ENCODE measurements at regions not wholly inside any gene's neighbourhood (a gene's known extent, or its start where the extent isn't known, plus 50 kb on each side); places are given as distances from the start of the nearest gene placed in this dataset.
"Not testable (repeated sequence)": the region's sequence is repeated elsewhere in the genome, so short reads cannot be mapped to it uniquely, and the experiment has no call there.

DNA sequence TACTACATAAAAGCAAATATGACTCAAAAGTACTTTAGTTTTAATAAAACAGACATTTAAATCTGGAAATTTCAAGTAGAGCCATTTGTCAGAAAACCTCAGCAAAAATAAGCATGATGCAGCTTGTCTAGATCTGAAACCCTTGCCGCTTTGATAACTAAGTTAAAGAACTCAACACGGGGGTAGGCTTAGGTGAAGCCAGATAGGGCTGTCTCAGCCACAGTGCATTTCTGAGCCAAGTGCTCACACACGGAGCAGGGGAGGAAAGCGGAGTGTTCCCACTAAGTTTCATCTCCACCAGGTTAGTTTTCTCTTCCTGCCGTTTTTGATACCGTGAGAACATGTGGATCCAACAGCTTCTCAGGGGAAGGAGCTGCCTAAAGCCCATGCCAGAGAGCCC, 303.5 kb downstream of the BCL2L11 start:
- DNase-seq (ENCODE audit: low spot score), result not testable (repeated sequence)

DNA sequence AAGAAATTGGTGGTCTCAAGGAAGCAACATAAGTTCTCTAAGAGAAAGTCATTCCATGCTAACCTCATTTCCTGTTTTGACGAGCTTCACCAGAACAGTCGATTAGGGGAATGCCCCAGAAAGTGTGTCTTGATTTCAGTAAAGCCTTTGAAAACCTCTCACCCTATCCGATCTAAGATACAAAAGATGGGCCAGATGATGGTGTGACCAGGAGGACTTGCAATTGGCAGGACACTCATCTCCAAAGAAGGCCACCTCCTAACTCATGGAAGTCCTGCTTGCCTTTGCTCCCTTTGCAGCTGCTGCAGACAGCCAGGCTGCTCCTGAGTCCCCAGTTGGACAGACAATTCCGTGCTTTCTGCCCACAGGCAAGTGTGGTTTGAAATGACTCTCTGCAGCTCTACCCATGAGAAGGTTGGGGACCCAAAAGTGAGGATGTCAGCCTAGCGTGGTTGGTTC, 304.2 kb downstream of the BCL2L11 start:
- DNase-seq (ENCODE audit: low spot score), result not testable (repeated sequence)

DNA sequence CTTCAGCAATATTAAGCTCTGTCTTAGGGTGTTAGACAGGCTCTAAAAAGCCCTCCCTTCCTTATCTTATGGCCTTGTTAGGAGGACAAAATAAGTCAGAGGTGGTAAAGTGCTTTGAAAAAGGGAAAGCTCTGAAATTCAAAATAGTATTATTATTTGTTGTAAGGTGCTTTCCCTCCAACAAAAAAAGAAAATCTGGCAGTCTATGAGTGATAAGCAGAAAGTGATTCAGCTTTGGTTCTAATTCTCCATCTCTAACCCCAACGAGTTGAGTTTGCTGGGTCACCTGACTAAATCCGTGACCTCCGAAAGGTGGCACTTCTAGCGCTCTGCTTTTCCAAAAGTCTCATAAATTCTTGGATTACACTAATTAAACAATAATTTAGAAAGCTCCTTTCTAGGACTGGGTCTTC, 305.1 kb downstream of the BCL2L11 start:
- not testable (repeated sequence) for DNase-seq (ENCODE audit: low spot score)

DNA sequence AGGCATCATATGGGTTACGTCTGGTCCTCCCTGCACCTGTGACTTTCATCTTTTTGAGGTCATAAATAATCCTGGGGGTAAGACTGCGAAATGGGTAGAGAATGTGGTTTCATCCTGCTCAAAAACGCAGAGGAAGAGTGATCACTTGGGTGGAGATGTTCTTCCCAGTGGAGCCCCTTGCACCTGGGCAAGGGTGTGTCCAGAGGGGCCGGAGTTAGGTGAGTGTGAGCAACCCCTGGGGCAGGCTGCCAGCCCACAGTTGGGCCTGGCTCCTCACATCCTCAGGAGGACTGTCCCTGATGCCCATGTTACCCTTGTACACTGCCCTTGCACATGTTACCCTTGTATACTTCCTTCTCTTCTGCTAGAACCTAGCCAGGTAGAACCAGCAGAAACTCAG, 306.6 kb downstream of the BCL2L11 start:
- not testable (repeated sequence) for DNase-seq (ENCODE audit: low spot score)

DNA sequence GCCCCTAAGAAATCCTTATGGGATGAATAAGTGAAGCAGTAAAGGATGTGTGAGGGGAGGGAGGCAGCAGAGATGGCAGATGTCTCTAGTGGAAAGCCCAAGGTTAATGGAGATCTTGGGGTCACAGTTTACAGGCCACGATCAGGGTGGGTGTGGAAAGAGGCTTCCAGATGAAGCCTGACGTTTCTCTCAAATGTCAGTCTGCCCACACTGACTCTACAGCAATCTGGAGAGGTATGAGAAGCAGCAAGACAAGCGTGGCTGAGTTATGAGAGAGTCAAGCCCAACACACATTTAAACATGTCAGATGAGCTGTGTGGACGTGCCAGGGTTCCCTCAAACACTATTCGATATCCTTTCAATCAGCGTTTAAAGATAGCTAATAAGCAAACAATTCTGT, 308.2 kb downstream of the BCL2L11 start:
- not testable (repeated sequence) for DNase-seq (ENCODE audit: low spot score)

DNA sequence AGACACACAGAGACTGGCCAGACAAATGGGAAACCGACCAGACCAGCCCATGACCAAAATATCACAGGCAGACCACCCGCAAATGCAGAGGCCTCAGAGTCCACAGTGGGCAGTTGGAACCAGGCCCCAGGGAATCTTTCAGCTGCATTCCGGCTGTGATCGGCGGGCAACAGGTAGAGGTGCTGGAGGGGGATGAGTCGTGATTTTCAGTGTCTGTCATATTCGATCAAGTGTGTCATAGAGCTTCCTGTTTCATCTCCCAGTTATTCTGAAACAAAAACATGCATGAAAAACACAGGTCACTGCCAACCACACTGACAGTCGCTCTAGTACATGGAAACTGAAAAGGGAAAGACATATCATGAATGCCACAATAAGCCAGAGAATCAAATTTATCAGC, 308.6 kb downstream of the BCL2L11 start:
- not testable (repeated sequence) for DNase-seq (ENCODE audit: low spot score)

DNA sequence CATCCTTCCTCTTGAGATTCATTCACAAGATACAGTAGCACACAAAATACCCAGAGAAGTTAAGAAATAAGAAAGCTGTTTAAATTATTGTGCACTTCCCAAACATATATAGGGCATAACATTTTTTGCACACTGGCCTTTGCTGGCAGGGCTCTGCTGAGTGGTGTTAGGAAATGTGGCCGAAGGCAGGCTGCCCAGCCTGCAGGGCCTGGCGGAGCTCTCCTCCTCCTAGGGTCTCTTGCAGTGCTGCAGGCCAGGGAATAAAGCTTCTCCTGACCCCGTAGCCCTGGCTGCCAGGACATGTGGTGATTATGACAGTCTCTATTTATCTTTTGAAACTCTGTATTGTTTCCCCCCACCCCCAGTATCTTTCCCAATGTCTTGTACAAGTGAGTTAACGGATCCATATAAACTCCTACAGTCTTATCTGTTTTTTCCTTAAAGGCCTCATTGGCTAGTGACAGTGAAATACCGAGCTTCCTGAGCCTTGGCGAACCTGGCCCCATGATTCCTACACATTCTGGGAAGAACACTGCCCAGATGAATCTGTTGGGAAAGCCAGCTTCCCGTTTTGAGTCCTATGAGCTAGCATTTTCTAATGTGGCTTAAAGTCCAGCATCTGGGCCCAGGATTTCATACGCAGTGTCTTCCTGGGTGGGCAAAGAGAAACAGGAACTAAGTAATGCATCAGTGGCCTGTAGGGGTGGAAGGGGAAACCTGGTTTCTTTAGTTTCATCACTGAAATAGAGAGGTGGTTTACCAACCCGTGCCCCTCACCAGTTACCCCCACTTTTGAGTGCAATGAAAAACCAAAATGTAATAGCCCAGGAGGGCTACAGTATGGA, 310.3 kb downstream of the BCL2L11 start:
- not testable (repeated sequence) for DNase-seq (ENCODE audit: low spot score)

DNA sequence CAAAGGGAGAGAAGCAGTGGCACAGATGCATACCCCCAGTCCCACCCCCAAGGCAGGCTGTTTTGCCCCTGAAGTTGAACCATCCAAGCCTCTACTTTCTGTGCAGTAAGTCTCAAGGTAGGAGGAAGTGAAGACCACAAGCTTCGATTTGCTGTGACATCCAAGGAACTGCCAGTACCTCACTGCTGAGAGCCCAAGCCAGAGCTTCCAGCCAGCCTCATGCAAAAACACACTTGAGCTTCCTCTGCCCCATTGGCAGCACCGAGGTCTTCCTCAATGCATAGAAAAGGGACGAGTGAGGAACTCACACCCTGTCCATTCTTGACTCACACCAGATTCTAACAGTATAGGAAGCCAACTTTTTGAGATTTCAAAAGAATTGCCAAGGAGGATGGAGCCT, 311.7 kb downstream of the BCL2L11 start:
- not testable (repeated sequence) for DNase-seq (ENCODE audit: low spot score)

DNA sequence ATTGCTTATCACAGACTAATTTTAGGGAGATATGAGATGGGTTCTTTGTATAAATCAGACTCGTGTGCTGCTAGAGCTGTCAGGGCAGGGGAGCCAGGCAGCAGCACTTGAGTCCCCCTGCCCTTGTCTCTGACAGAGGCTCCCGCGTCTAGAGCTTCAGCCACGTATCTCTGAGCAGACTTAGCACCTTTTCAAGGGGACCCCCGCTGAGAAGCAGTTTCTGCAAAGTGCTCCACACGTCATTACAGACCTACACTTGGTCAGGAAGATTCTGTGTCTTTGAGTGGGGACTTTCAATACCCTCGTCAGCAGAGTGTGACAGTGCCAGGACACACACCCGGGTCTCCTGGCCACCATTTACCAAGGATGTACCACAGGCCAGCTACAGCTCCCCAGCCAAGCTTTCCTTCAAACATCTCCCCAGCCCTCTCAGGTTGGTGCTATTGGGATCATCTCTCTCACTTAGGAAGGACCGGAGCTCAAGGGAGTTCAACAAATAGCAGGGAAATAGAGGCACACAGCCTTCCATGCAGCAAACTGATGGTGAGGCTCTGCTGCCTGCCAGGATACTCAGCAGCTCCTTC, 312.3 kb downstream of the BCL2L11 start:
- not testable (repeated sequence) for DNase-seq (ENCODE audit: low spot score)

DNA sequence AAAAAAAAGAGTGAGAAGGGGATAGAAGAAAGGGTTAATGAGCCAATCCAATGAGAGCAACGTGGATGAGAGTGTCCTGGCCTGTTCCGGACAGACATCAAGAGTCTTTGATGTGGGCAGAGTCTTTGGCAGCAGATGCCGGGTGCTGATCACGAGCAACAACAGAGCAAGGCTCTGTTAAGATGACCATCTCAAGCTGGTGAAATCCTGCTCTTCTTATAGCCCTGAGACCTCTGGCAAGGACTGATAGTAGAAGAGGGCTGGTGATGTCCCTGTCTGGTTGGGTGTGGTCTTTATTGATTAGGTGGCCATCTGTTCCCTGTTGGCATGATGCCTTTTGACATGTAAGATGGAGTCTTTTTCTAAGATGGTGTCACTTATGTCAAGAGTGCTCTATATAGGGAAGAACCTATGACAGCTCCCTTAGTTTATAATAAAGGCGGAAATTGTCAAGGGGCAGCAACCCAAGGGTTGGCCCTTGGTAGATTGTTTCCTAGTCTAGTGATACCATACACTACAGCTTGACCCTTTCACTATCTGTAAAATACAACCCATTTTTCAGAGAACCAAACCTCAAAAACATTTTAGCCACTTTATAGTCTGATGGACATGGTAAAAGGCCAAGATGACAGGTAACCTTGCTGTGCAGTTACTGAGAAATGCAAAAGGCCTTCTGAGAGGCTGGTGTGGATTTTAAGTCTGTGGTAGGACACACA, 313.3 kb downstream of the BCL2L11 start:
- not testable (repeated sequence) for DNase-seq (ENCODE audit: low spot score)

DNA sequence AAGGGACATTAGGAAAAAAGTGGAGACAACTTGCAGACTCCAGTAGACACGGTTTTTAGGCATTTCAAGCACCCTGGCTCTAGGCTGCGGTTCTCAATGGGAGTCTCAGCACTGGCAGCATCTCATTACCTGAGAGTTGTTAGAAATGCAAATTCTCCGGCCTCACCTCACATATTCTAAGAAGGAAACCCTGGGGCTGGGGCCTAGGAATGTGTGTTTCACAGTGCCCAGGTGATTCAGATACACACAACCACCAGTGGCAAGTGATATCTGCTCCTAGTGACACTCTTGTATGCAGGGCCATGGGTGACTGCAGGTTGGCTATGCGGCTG, 313.9 kb downstream of the BCL2L11 start:
- not testable (repeated sequence) for DNase-seq (ENCODE audit: low spot score)

DNA sequence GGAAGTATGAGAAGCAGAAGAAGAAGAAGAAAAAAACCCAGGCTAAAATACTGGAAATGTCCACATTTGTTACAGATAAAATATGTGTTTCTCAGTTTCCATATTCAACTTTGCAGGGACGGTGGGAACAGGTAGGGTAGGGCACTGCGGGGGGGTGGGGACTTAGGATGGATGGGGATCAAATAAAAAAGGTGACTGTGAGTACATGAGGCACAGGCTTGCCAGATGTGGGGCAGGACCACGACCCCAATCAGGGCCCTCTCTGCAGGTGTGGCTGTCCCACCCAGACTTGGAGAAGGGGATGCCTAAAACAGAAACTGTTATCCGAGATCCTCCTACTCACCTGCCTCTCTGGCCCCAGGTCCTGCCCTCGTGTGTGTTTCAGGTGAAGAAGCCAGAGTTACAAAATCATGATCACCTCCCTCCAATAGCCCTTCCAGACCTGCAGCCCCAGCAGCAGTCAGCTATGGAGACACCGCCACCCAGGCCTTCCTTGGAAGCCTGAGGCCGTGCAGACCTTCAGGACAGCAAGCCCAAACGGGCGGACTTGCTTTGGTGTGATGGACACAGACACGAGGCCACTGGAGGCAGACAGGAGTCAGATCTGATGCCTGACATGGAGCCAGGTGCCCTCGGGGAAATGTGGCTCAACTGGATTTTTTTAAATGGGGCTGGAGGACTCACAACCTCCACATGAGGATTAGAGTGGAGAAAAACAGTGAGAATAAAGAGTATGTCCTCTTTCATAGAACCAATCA, 315.0 kb downstream of the BCL2L11 start:
- DNase-seq (ENCODE audit: low spot score), result not testable (repeated sequence)

DNA sequence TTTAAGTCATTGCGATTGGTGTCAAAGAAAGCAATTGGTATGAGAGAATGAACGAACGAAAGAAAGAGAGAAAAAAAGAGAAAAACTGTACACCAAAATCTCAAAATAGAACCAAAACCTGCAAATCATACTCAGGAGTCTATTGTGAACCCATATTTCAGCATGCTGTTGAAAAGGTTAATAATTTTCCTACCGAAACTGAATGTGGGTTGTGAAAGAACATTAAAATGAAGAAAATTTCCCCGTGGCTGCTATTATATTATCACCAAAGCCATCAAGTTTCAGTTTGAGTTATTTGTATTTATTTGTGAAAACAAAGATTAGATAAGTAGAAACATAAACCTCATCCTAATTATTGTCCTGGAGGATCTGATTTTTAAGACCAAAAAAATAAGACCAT, 315.7 kb downstream of the BCL2L11 start:
- DNase-seq (ENCODE audit: low spot score), result not testable (repeated sequence)

DNA sequence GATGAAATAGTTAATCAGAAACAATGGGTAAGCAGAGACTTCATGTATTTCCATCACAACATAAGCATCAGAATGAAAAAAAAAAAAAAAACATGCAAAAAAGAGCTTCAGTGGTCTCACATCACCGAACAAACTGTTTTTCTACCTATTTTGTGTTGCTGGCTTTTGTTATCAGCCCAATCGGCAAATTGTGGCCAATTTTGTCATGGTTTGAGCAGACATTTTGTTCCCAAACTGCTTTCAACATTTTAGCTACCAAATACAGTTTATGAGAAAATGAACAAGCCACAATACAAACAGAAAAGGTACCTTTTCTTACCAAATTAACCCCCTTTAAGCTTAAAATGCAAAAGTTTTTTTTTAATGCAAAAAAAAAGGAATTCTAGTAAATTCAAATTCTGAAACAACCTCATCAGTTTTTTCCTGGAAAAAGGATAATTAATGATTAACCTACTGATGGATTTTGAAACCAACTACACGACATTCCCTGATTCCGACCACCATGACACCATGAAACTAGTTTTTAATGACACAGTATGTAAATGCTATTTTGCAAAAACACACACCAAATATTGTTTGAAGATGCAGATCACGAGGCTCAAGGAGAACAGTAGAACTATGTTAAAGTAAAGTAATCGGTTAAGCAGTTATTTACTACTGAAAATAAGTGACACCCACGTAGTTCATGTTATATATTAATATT, 316.7 kb downstream of the BCL2L11 start:
- not testable (repeated sequence) for DNase-seq (ENCODE audit: low spot score)

DNA sequence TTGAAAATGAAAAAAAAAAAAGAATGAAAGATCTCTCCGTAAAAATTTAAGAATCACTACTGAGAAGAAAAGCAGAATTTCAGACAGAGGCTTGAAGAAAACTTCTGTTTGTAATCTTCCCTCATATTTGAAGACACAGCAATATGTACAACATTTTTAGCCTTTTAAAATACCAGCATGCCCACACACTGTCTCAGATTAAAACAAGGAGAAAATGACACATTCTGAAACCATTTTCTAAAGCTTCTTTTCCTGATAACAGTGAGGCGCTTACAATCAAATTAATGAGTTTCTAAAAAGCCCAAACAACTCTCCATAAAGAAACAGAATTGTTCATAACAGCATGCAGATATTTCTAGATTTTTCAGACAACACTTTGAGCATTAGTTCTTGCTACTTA, 317.4 kb downstream of the BCL2L11 start:
- not testable (repeated sequence) for DNase-seq (ENCODE audit: low spot score)

DNA sequence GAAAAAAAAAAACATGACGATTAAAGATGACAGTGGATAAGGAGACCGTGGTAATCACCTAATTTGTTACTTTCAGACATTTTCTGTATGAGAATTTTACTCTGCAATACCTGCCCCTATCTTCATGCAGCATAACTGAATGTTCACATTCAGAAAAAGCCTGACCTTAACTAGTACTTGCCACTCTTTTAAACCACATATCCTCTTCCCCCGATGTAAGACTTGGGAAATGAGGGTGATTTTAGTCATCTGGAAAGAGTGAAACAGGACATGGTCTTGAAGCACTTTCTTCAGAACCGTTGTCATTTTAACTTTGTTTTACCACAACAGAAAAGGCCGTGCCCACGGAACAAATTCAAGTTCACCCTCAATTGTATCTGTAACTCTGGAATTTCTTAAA, 318.5 kb downstream of the BCL2L11 start:
- DNase-seq (ENCODE audit: low spot score), result not testable (repeated sequence)

DNA sequence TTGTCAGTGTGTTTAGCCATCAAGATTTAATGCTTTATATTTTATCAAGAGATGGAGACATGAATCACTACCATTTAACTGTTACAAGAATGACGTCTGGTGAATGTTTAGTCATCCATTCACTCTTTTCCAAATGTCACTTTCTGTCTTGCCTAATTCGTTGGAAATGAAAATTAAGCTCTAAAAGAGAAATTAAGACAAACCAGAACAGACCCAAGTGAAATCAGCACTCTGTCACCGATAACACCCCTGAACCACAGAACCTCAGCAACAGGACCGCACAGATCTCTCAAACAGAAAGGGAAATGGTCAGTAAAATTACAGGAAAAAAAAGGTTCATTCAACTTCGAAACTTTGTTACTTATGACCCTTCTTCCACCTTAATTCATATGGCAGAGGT, 320.9 kb downstream of the BCL2L11 start:
- DNase-seq (ENCODE audit: low spot score), result not testable (repeated sequence)

DNA sequence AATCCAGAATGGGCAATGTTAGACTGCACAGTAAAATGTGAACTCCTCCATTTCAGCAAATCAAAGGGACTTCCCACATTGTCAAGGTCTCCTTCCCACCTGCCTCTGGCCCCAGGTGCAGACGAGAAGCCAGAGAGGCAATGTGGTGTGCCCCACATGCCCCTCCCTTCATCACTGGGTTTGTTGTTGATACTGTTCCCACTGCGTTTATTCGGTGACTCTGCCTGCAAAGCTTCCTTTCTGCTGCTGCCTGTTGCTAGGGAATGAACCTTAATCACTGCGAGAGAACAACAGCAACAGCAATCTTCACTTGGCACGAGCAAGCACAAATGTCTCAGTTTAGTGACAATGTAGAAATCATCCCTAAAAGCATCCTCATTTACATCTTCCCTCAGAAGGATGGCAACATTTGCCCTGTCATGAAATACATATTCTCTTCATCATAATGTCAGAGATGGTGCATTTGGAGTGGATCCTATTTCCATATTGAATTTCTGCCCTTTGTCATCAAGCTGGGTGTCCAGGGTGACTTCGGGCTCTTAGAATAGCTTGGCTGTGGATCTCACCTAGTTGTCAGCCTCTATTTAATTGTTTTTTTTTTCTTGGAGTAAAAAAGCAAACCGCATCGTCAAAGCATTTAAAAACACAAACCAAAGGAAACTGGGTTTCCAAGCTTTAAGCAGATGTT, 322.2 kb downstream of the BCL2L11 start:
- DNase-seq (ENCODE audit: low spot score), result not testable (repeated sequence)

DNA sequence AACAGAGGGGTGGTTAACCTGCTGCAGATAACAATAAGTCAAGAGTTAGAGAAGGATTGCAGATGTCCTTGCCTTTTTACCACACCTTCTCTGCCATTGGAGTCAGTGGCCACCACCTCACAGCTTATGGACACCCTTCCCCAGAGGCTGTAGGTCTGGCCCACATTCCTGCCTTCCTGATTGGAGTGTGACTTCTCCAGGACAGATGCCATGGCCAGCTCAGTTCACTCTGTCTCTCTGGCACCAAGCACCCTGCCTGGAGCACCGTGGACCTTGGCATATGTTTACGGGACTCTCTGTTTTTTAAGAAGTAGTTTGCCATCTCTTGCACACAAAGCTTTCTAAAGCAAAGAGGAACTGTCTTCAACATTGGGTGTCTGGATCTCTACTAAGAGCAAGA, 323.8 kb downstream of the BCL2L11 start:
- DNase-seq (ENCODE audit: low spot score), result not testable (repeated sequence)

DNA sequence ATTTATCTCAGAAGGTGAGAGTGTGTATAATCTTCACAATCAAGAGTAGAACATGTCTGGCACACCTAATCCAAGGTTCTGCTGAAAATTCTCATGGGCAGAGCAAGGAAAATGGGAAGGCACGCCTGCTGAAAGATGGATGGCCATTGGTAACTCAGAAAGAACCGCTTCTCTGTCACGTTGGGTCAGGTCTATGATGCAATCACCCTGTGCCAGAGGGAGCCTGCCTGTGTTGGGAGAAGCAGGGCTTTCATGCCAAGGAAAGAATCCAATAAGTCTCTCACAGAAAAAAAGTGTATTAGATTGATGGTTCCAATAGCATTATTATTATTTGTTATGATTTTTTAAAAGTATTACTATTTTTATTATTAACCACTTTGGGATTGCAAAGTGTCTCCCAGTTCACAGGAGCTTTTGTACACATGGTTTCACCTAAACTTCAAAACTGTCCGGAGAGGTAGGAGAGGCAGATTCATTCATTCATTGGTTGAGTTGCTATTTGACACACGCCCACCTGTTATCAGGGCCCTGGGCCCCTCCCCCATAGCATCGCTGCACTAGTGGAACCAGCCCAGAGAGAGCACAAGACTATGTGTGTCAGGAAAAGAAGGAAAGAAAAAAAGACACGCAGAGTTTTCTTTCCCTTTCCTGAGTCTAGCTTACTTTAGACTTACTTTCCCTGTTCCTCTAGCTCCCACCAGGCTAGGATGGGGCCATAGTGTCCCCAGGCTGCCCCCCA, 324.6 kb downstream of the BCL2L11 start:
- not testable (repeated sequence) for DNase-seq (ENCODE audit: low spot score)
